Peyer's patch (tissue), 4 donors: ENCODE measurements at regions not wholly inside any gene's neighbourhood (a gene's known extent, or its start where the extent isn't known, plus 50 kb on each side); places are given as distances from the start of the nearest gene placed in this dataset.

ENCODE experiments used
- POLR2A ChIP-seq, 2 donors: fragments of 450-650 bp; IDR thresholded peaks; one replicate each; pipeline ENCODE4 v1.5.1; 2017; ENCODE audit warnings: antibody characterized with exemption in 2 of 2, mild to moderate bottlenecking in 2 of 2, moderate library complexity in 2 of 2
- TF ChIP-seq, protein P1 (sequence below), 6 experiments: fragments of 450-650 bp in 4 of 6; fragments of 200-600 bp in 2 of 6; sonication (generic) in 1 of 6; IDR thresholded peaks; one replicate each; pipeline ENCODE4 v1.5.1; 2017 to 2019; ENCODE audit warnings: antibody characterized with exemption in 6 of 6, mild to moderate bottlenecking in 3 of 6, moderate library complexity in 1 of 6

DNA sequence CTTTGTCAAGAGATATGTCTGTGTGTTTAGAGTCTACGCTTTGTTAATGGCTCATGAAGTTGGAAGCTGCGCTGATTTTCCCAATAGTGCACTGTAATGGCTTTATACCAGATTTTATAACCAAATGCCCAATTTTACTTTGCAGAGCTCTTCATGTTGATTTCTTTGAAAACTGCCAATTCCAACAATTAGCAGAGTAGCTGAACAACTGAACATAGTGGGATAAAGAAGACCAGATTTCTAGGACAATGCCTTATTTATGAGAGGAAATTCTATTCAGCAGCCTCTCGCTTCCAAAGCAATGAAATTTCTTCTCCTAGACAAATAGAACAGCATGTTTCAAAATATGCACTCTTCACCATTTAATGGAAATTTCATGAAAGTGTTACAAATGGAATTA, 66.9 kb upstream of the PROK2 start:
- TF ChIP-seq POLR2A (IDR thresholded peaks at IDR 0.05), result no peak
- TF ChIP-seq, protein P1, sequence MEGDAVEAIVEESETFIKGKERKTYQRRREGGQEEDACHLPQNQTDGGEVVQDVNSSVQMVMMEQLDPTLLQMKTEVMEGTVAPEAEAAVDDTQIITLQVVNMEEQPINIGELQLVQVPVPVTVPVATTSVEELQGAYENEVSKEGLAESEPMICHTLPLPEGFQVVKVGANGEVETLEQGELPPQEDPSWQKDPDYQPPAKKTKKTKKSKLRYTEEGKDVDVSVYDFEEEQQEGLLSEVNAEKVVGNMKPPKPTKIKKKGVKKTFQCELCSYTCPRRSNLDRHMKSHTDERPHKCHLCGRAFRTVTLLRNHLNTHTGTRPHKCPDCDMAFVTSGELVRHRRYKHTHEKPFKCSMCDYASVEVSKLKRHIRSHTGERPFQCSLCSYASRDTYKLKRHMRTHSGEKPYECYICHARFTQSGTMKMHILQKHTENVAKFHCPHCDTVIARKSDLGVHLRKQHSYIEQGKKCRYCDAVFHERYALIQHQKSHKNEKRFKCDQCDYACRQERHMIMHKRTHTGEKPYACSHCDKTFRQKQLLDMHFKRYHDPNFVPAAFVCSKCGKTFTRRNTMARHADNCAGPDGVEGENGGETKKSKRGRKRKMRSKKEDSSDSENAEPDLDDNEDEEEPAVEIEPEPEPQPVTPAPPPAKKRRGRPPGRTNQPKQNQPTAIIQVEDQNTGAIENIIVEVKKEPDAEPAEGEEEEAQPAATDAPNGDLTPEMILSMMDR (IDR thresholded peaks at IDR 0.05), result no peak
